Pons (tissue), 1 donor: ENCODE measurements at regions not wholly inside any gene's neighbourhood (a gene's known extent, or its start where the extent isn't known, plus 50 kb on each side); places are given as distances from the start of the nearest gene placed in this dataset.
A peak's percentile ranks its signal among the peaks of the same experiment; 100 is the strongest.

ENCODE experiments used
- DNase-seq: peaks from one replicate; pipeline ENCODE4 v3.0.0-alpha.2; 2016; ENCODE audit warnings: low spot score

- no peak for DNase-seq
Measured at GRCh38 chr6:22027040-22027725, 269.7 kb downstream of the PRL start.

- DNase-seq: no peak
Measured at GRCh38 chr6:22028403-22029090, 268.3 kb downstream of the PRL start.

DNA sequence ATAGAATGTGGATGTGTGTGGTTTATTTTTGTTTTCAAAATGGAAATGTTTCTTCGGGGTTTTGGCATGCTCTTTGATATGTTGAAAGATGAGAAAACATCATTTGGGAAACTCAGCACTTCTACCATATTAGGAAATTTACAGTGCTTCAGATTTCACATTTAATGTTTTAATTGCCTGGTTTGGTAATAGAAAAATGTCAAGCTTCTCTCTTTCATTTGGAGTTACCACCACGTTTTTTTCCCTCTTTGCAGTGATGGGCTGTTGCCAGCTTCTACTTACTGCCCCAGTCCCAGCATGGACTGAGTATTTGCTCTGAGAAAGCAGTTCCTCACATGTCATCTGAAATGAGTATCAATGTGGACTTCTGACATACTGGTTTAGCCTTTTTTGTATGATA is 267.7 kb downstream of the PRL start:
- peak; percentile 7 for DNase-seq

- DNase-seq: no peak
Measured at GRCh38 chr6:22030730-22031619, 265.9 kb downstream of the PRL start.

DNA sequence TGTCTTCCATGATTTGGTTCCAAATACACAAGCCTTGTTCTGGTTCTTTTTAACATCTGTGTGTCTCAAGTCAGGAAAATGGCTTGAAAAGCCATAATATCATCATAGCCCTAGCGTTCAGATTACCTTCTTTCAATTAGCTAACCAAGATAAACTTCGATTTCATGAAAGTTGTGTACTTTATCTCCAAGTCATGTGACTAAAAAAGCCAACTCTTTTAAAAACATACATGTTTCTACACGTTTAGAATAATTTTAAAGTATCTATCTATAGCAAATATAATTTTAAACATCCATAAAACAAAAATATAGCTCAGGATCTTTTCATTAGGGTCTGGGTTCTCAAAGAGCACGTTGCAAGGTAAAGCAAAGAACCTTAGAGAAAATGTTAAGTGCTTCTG is 261.1 kb downstream of the PRL start:
- DNase-seq: no peak

DNA sequence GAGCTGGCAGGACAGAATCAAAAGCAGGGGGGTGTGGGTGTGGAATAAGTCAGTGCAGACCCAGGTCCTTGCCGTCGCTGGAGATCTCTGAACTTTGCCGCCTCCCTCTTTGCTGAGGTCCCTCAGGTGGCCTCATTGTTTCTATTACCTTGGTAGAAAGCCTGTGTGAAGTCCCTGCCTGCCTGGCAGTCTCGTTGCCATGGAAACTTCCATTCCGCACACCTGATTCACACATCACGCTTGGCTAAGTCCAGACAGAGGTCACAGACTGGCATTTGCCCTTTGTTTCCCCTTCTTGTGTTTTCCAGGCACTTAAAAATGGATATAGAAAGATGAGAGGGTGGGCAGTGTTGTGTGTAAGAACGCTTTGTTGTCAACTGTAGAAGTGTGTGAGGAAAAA is 260.6 kb downstream of the PRL start:
- no peak for DNase-seq

- no peak for DNase-seq
Measured at GRCh38 chr6:22036699-22037098, 260.1 kb downstream of the PRL start.

GRCh38 chr6:22041797-22042480 is 254.9 kb downstream of the PRL start:
- no peak for DNase-seq

GRCh38 chr6:22042706-22043105 is 254.1 kb downstream of the PRL start:
- DNase-seq: no peak

- no peak for DNase-seq
Measured at GRCh38 chr6:22043284-22043962, 253.4 kb downstream of the PRL start.

GRCh38 chr6:22045261-22045912 is 251.4 kb downstream of the PRL start:
- DNase-seq: no peak

DNA sequence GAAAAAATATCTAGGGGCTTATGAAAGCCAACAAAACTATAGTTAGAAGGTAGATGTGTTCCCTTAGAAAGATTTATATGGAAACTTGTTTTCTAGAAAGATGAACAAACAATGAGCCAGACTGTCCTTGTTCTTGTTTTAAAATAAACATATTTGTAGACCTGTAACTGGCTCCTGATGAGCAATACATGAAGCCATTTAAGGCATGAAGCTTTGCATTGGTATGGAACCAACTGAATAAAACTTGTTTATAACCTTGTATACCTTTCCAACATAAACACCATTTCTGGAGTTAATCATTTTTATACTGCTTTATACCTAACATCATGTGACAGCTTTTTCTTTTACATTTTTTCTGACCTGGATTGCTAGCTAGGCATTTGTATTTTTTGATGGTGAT is 247.8 kb downstream of the PRL start:
- DNase-seq: no peak

DNA sequence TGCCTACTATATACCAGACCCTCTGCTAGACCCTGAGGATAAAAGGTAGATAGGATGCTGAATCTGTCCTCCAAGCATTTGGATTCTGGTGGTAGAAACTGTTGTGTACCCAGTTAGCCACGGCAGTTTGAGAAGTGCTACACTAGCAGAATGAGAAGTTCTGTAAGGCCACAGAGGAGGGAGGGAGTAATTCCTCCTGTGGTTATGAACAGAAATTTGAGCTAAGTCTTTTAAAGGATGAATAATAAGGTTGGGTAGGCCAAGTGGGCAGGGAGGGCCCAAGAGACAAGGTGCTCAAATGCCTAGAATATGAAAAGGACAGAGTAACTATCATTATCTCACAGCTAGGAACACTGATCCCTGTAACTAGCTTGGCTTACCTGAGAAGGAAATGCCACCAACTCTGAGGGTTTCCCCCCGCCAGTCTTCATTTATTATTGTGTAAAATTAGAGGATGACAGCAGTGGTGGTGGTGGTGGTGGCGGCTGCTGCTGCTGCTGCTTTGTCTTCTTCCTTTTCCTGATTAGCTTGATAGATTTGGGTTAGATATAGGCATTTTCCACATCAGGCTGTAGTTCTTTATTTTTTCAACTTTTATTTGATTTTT is 243.3 kb downstream of the PRL start:
- no peak for DNase-seq

GRCh38 chr6:22056398-22056797 is 240.4 kb downstream of the PRL start:
- DNase-seq: no peak

- DNase-seq: no peak
Measured at GRCh38 chr6:22057962-22058361, 238.9 kb downstream of the PRL start.

DNA sequence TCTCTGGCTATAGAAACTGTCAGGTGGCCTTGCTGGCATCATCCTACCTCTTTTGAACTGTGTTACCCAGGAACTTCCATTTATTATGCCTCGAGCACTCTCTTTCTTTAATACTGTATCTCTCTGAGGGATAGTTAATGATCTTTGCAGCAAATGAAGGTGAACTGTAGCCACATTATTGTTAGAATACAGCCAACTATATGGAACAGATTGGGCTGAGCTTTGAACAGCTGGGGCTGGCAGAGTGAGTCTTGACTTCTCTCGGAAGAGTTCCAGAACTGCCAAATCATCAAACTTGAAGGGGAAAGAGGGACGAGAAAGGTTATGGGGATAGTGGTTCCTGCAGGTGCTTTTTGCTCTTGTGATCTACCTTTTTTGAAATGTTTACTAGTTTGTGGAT is 237.7 kb downstream of the PRL start:
- peak; percentile 38 for DNase-seq

- DNase-seq: no peak
Measured at GRCh38 chr6:22059946-22060345, 236.9 kb downstream of the PRL start.

GRCh38 chr6:22062807-22063408 is 233.9 kb downstream of the PRL start:
- DNase-seq: peak; percentile 71

GRCh38 chr6:22064558-22064957 is 232.3 kb downstream of the PRL start:
- DNase-seq: no peak

- DNase-seq: no peak
Measured at GRCh38 chr6:22067122-22067521, 229.7 kb downstream of the PRL start.
